Renal cortical epithelial cell (primary cell): ENCODE measurements at regions not wholly inside any gene's neighbourhood (a gene's known extent, or its start where the extent isn't known, plus 50 kb on each side); places are given as distances from the start of the nearest gene placed in this dataset.

Source experiments
- DNase-seq: peaks from one replicate; pipeline ENCODE4 v3.0.0-alpha.2; 2011; ENCODE audit warnings: low read depth

- no peak for DNase-seq
Measured at GRCh38 chr5:167771571-167771970, 519.9 kb upstream of the WWC1 start.

GRCh38 chr5:167773668-167774301 is 517.7 kb upstream of the WWC1 start:
- DNase-seq, result no peak

GRCh38 chr5:167777746-167778145 is 513.7 kb upstream of the WWC1 start:
- peak; percentile 39 for DNase-seq

- DNase-seq, result no peak
Measured at GRCh38 chr5:167778228-167778627, 513.2 kb upstream of the WWC1 start.

GRCh38 chr5:167779644-167780043 is 511.8 kb upstream of the WWC1 start:
- no peak for DNase-seq

GRCh38 chr5:167780177-167780576 is 511.3 kb upstream of the WWC1 start:
- DNase-seq, result no peak

GRCh38 chr5:167783145-167783817 is 508.2 kb upstream of the WWC1 start:
- no peak for DNase-seq

GRCh38 chr5:167785106-167785505 is 506.3 kb upstream of the WWC1 start:
- no peak for DNase-seq

- DNase-seq, result no peak
Measured at GRCh38 chr5:167785901-167786300, 505.5 kb upstream of the WWC1 start.

GRCh38 chr5:167786871-167787578 is 504.4 kb upstream of the WWC1 start:
- DNase-seq, result no peak

GRCh38 chr5:167790045-167790444 is 501.4 kb upstream of the WWC1 start:
- DNase-seq, result no peak

GRCh38 chr5:167790462-167791260 is 500.8 kb upstream of the WWC1 start:
- no peak for DNase-seq

GRCh38 chr5:167792514-167792913 is 498.9 kb upstream of the WWC1 start:
- DNase-seq, result no peak

- no peak for DNase-seq
Measured at GRCh38 chr5:167793700-167794099, 497.7 kb upstream of the WWC1 start.

- DNase-seq, result no peak
Measured at GRCh38 chr5:167794121-167794520, 497.3 kb upstream of the WWC1 start.

GRCh38 chr5:167796672-167797071 is 494.8 kb upstream of the WWC1 start:
- no peak for DNase-seq

- no peak for DNase-seq
Measured at GRCh38 chr5:167797933-167798332, 493.5 kb upstream of the WWC1 start.

- no peak for DNase-seq
Measured at GRCh38 chr5:167798448-167798847, 493.0 kb upstream of the WWC1 start.

GRCh38 chr5:167800427-167800826 is 491.0 kb upstream of the WWC1 start:
- DNase-seq, result no peak

- DNase-seq, result no peak
Measured at GRCh38 chr5:167801999-167802398, 489.4 kb upstream of the WWC1 start.

GRCh38 chr5:167802755-167803431 is 488.6 kb upstream of the WWC1 start:
- peak; percentile 29 for DNase-seq
